GM21367 (cell line): ENCODE measurements at regions not wholly inside any gene's neighbourhood (a gene's known extent, or its start where the extent isn't known, plus 50 kb on each side); places are given as distances from the start of the nearest gene placed in this dataset.
"Not testable (repeated sequence)": the region's sequence is repeated elsewhere in the genome, so short reads cannot be mapped to it uniquely, and the experiment has no call there.

Experiments used
- ATAC-seq: cut with Tn5 transposase; IDR thresholded peaks from one replicate; pipeline ENCODE4 v1.9.1; 2021; ENCODE audit not compliant: unreplicated experiment

- no peak for ATAC-seq
Observed at GRCh38 chr13:62278271-62278670, 862.6 kb upstream of the PCDH20 start.

- no peak for ATAC-seq
Observed at GRCh38 chr13:62251734-62252133, 836.1 kb upstream of the PCDH20 start.

GRCh38 chr13:62250501-62251201 is 835.0 kb upstream of the PCDH20 start:
- no peak for ATAC-seq

GRCh38 chr13:62246581-62246980 is 830.9 kb upstream of the PCDH20 start:
- ATAC-seq: no peak

- ATAC-seq: no peak
Observed at GRCh38 chr13:62243106-62243505, 827.5 kb upstream of the PCDH20 start.

- no peak for ATAC-seq
Observed at GRCh38 chr13:62234780-62235440, 819.3 kb upstream of the PCDH20 start.

- ATAC-seq: no peak
Observed at GRCh38 chr13:62210951-62211350, 795.3 kb upstream of the PCDH20 start.

- peak; percentile 89 for ATAC-seq
Observed at GRCh38 chr13:62209529-62209928, 793.9 kb upstream of the PCDH20 start.

- no peak for ATAC-seq
Observed at GRCh38 chr13:62207388-62207787, 791.7 kb upstream of the PCDH20 start.

GRCh38 chr13:62206165-62206564 is 790.5 kb upstream of the PCDH20 start:
- ATAC-seq: no peak

GRCh38 chr13:62205273-62205672 is 789.6 kb upstream of the PCDH20 start:
- no peak for ATAC-seq

- no peak for ATAC-seq
Observed at GRCh38 chr13:62194371-62194770, 778.7 kb upstream of the PCDH20 start.

GRCh38 chr13:62193919-62194318 is 778.3 kb upstream of the PCDH20 start:
- no peak for ATAC-seq

GRCh38 chr13:62185631-62186255 is 770.1 kb upstream of the PCDH20 start:
- no peak for ATAC-seq

GRCh38 chr13:62176051-62176450 is 760.4 kb upstream of the PCDH20 start:
- ATAC-seq: no peak

- no peak for ATAC-seq
Observed at GRCh38 chr13:62173958-62174357, 758.3 kb upstream of the PCDH20 start.

- no peak for ATAC-seq
Observed at GRCh38 chr13:62171697-62172096, 756.0 kb upstream of the PCDH20 start.

GRCh38 chr13:62168891-62169290 is 753.2 kb upstream of the PCDH20 start:
- no peak for ATAC-seq

- no peak for ATAC-seq
Observed at GRCh38 chr13:62167650-62168172, 752.1 kb upstream of the PCDH20 start.

GRCh38 chr13:62162860-62163259 is 747.2 kb upstream of the PCDH20 start:
- ATAC-seq: no peak

- ATAC-seq: no peak
Observed at GRCh38 chr13:62158520-62158919, 742.9 kb upstream of the PCDH20 start.

GRCh38 chr13:62151724-62152123 is 736.1 kb upstream of the PCDH20 start:
- ATAC-seq: not testable (repeated sequence)
